Stimulated activated CD4-positive, alpha-beta T cell treated with anti-CD3 and anti-CD28 coated beads, Interleukin-2, amount 100 ng/mL, for 4 hours (primary cell): ENCODE measurements at regions not wholly inside any gene's neighbourhood (a gene's known extent, or its start where the extent isn't known, plus 50 kb on each side); places are given as distances from the start of the nearest gene placed in this dataset.

Source experiments
- DNase-seq: peaks from one replicate; pipeline ENCODE4 v3.0.0-alpha.2; 2020; ENCODE audit warnings: low read depth

DNA sequence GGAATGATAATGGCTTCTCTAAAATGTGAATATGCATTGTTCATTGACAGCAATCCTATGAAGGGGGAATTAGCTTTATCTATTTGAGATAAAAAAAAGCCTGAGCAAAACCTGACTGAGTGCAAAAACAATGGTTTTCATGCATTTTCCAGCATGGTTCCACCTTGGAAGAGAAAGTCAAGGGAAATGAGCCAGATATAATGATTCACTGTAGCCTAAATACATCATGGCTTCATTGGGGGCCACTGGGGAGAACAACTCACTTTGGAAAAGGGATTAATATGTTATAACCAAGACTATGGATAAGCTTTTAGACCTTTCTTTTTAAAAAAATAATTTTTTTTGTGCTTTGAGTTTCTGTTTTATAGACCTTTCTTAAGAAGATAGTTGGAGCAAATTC is 679.7 kb downstream of the NYAP2 start:
- no peak for DNase-seq

DNA sequence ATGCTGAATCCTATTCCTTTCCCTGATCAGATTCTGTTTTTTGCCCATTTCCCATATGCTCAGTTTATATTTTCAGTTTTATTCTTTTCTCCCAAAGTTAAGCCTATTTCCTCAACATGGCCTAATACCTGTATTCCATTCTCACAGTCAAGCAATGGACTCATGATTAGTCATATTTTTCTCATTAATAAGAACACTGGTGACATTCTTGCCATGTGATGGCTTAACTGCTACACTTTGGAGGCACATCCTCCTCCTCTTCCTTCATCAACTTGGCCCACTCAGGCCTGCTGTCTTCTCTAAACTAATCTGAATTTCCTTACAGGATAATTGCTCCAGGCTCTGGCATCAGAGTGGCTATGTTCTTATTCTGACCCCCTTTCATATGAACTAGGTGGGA is 679.2 kb downstream of the NYAP2 start:
- DNase-seq: no peak

DNA sequence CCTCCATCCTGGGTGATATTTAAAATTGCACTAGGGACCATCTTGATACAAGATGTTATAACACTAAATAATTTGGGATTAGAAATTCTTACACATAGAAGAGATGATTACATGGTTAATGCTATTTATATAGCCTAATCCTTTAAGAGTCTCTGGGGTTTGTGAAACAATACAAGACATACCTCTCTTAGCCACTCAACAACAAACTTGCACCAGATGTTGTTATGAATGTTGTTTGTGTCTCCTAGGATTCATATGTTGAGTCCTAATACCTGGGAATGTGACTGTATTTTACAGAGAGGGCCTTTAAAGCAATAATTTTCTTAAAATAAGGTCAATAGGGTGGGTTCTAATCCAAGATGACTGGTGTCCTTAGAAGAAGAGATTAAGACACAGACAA is 678.3 kb downstream of the NYAP2 start:
- no peak for DNase-seq

DNA sequence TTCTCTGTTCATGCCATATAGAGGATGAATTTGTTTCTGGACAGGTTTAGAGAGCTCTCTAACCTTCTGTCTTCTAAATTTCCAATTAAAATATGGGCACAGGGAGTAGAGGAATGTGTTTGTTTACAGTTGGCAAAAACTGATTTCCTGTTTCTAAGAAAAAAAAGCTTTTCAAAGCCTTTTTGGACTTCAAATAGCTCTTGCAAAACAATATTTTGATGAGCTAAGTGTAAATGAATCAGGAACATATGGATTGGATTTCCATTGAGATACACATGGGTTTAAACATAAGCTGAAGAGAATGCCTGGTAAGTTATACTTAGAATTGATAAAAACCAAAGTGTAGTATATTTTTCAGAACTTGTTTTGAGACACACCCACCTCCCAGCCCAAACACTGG is 677.5 kb downstream of the NYAP2 start:
- DNase-seq: no peak

DNA sequence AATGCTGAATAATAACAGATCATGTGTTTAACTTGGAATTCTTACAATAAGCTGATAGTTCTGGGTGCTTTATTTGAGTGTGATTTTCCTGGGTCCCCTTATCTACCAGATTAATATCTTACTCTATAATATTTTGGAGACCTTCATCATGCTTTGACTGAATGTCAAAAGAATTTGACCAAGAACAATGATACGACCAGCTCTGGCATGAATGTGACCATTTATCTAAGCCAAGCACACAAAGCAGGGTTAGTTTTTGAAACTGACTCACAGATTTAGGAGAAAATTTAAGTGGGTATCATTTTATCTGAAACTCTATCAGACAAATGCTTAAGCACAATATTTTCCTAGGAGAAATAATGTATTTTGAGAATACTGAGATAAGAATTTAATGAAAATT is 677.0 kb downstream of the NYAP2 start:
- DNase-seq: no peak

DNA sequence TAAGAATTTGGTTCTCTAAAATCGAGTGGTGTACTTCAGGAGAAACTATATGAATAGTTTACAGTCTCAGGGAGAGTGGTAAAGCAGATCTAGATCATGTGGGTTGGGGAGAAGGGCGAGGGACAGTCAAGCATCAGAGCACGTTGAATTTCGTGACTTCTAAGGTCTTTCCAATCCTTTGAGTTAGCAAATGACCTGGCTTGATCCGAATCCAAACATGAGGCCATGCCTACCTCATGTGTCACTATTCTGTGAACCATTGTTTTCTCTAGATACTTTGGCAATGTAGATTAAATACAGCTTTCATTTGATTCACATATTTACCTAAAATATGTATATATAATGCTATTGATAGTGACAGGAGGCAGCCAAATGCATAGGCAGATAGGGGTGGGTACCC is 674.9 kb downstream of the NYAP2 start:
- no peak for DNase-seq

DNA sequence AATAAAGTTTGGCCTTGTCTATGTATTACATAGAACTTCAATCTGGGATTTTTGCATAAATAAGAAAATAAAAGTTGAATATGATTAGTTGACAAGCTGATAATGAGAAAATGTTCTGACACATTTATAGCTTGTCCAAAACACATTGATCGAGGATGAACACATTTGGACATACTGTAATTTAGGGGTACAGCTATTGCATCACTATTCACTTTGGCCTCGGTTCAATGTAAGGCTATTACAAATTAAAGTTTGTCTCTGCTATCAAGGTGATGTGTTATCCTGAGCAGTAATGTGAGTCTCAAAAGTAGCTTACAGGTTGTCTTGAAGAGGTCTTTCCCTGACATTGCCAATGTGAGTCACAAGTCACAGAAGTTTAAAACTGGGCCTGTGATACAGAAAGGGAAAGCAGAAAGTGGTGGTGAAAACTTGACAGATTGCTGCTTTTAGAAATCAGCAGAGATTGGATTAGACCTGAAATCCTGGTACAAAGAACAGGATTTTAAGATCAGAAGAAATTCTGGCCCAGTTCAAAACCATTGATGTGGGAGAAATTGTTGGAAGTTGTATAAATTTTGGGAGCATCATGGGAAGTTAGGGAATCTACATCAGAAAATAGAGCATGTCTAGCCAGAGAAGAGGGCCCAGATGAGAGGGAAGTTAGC is 674.1 kb downstream of the NYAP2 start:
- no peak for DNase-seq

DNA sequence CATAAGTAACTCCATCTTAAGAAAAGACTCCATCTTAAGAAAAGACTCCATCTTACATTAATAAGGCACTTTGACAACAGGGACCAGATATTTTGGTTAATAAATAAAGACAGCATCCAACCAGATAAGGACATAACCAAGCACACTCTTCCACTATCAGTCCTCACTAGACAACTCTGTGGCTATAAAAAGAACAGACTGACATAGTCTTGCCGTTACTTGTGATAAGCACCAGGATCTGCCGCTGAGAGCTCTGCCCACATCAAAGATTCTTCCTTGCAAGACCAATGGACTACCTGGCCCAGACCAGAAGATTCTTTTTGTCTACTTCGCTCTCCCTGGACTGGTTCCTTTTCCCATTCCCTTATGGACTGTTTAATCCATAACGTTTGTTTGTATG is 667.4 kb downstream of the NYAP2 start:
- no peak for DNase-seq

DNA sequence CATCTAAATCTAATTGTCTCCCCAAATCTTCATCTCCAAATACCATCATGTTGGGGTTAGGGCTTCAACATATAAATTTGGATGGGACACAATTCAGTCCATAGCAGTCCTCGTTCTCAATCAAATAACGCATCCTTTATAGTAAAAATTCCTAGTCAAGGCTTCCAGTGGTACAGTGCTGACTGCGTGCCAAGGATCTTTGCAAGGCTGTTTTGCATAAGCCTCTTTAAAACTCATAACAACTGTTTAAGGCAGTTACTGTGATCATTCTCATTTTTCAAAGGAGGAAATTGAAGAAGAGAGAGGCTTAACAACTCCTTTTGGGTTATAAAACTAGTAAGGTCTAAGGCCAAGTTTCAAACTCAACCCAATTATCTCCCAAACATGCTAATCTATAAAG is 666.9 kb downstream of the NYAP2 start:
- no peak for DNase-seq

DNA sequence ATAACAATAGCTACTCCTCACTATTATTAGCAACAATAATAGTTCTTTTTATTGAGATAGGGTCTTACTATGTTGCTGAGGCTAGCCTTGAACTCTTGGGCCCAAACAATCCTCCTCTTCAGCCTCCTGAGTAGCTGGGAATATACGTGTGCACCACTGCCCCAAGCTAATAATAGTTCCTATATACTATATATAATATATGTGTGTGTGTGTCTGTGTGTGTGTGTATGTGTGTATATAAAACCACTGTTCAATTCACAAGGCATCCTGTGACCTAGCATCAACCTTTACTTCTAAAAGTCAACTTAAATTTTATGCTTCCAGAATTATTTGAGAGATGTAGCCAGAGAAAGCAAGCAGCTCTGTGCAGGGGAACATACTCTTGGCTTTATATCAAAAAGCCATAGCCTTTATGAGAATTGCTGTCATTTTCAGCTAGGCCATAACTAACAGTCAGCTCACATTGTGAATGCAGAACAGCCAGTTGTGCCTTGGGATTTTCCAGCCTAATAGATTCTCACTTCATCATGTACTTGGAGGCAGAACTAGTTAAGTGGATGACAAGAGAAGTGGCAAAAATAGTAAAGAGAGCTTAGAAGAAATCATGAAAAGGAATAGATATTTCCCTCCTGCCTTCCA is 665.5 kb downstream of the NYAP2 start:
- DNase-seq: no peak

DNA sequence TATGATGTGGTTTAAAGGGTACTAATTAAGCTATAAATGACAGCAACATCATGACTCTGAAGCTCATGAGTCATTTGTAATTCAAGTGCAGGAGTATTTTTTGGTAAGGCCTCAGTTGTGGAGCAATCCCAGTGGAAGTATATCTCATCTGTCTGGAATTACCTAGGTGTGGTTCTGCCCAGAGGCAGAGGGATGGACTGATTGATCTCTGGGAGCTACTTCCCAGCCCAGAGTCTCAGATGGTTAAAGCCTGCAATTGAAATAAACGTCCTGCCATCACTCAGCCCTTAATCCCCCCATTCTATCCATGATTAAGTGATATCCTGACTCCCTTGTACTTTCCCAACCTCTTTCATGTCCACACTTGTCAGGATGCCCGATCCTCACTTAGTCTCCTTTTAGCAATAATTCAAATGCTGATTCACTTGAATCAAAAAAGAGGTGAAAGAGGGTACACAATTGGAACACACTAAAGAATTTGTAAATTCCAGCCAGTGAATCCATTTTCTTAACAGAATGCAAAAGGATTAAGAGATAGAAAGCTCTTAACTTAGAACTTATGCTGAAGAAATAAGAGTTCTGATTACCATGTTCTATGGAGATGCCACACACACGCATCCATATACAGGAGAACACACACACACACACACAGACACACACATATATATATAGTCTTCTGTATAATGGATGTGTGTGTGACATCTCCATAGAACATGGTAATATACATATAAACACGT is 664.4 kb downstream of the NYAP2 start:
- DNase-seq: no peak

DNA sequence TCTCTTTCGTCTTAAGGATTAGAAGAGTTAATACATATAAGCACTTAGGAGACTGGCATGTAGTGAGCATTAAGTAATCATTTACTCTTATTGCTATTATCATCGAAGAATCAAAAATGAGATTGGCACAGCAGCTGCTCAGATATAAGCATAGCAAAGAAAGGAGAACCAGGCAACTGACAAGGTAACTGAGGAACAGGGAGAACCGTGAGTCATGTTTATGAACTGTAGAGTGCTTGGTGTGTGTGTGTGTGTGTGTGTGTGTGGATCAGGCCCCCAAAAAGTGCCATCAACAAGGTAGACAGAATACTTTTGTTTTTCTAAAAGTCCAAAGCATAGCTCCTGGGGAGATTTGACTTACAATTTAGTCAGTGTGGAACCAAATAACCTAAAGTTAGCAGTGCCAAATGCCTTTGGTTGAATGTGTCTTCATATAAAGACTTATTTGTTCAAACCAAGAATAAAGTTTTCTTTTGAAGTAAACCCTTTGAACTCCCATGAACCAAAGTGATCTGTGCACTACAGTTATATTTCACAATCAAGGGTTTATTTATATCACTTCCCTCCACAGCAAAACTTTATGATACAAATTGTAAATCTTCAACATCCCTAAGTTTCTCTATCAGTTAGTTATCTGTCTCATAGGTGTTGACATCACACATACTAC is 660.6 kb downstream of the NYAP2 start:
- no peak for DNase-seq

DNA sequence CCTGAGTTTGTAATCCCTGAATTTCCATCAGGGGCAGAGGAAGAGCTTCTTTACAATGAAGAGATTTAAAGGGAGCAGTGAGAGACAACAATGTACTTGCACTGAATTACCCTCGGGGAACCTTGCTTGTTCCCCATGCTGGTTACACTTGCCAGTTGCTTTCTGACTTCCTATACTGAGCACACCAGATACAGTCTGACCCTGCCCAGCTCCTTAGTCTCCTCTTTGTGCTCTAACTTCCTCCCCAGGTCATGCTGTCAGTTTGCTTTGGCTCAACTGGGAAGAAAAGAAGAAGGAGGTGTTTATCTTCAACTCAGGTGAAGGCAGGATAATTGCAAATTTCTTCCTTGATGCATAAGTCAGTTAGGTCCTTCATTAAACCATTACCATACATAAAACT is 658.4 kb downstream of the NYAP2 start:
- no peak for DNase-seq

DNA sequence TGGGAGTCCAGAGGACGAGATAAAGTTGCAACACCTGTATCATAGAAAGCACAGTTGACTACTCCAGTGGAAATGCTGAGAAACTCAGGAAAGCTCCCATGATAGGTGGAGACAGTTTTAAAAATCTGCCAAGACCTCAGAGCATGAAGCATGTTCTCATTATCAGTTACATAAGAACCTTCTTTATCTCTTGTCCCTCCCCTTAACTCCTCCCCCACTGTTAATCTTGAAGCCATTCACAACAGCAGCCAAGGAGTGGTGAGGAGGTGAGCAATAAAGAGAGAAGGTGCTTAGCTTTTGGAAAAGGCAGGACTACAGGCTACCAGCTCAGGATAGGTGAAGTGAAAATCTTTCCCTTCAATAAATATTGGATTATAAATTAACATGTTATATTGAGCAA is 657.9 kb downstream of the NYAP2 start:
- DNase-seq: no peak

DNA sequence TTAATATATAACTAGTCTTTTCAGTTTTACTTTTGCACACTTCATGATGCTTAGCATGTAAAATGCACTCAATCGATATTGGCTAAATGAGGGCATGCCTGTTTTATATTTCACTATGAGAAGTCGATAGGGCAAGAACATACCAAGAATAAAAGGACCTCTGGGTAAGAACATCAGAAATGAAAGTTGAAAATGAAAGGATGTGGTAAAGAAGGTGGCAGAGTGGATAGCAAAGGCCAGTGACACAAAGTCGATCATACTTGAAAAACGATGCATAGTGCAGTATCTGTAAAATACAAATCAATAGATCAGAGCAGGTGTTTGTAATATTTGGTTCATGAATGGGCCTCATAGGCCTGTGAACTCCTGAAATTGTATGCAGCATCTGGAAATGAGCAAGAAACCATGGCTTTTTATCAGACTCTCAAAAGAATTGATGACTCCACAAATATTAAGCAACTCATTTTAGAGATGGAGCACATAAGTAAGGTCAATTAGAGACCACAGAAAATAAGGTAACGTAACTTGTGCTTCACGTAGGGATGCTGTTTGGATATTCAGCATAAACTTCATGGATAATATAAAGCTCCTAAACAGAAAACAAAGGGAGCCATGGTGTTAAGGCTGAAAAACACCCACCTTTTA is 653.4 kb downstream of the NYAP2 start:
- DNase-seq: no peak

DNA sequence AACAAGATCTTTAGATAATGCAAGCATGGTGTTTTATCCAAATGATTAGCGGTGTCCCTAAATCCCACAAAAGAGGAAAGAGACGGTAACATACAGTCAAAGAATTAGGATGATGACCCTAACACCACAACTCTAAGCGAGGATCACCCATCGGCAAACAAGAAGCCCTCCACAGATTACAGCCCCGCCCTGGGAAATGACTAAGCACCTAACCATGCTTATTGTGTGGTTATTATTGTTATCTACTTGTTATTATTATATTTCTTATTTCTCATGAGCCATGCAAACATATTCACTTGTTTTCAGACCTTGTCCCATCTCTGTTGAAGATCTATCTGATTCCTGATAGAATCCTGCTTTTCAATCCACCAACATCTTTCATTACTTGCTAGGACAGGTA is 651.3 kb downstream of the NYAP2 start:
- DNase-seq: no peak

DNA sequence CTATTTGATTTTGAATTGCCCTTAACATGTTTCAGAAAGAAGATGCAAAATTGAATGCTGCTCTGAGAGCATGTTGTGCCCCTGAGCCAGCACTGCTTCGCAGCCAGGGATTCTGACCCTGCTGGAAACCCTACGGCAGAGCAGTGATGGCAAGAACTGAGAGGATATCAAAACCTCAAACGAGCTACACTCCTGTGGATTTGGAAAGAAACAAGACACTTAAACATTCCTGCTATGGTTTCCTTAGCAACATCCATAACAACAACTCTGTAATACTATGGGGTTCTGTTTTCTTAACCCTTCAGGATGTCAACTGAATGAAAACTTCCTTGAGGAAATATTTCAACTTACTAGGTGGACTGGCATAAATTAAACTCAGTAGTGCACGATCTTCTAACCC is 649.1 kb downstream of the NYAP2 start:
- no peak for DNase-seq

DNA sequence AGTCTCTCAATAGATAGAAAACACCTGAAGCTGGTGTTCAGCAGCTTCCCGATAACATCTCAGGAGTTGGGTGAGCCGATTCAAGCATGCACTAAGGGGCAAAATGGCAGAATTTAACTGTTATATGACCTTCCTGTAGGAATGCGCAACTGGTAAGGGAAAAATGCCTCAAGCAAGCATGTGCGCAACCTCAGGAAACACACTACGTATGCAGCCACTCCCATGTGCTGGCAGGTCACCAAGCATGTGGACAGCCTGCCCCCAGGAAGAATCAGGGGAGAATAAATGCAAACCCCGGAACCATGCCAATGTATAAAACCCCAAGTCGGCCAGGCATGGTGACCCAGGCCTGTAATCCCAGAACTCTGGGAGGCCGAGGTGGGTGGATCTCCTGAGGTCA is 645.6 kb downstream of the NYAP2 start:
- no peak for DNase-seq

DNA sequence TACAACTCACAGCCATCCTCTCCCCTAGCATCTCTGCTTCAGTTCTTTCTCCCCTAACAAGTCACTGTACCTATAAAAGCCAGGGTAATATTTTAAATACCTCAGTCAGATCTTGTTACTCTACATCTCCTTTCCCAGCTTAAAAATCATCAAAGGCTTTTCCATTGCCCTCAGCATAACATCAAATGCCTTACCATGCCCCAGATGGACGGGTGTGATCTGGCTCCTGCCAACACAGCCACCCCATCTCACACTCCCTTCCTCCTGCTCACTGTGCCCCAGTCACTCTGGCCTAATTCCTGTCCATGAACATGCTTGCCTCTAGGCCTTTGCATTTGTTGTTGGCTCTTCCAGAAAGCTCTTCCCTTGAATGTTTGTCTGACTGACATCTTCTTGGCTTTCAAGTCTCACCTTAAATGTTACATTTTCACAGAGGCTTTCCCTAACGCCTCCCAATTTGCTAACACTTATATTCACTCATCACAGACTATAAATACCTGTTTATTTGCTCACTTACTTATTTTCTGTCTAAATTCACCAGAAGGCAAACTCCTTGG is 640.9 kb downstream of the NYAP2 start:
- DNase-seq: no peak

DNA sequence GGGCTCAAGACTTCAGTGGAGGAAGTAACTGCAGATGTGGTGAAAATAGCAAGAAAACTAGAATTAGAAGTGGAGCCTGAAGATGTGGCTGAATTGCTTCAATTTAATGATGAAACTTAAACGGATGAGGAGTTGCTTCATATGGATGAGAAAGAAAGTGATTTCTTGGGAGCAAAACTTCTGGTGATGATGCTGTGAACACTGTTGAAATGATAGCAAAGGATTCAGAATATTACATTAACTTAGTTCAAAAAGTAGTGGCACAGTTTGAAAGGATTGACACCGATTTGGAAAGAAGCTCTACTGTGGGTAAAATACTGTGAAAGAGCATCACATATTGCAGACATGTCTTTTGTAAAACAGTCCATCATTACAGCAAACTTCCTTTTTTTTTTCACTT is 638.0 kb downstream of the NYAP2 start:
- no peak for DNase-seq

DNA sequence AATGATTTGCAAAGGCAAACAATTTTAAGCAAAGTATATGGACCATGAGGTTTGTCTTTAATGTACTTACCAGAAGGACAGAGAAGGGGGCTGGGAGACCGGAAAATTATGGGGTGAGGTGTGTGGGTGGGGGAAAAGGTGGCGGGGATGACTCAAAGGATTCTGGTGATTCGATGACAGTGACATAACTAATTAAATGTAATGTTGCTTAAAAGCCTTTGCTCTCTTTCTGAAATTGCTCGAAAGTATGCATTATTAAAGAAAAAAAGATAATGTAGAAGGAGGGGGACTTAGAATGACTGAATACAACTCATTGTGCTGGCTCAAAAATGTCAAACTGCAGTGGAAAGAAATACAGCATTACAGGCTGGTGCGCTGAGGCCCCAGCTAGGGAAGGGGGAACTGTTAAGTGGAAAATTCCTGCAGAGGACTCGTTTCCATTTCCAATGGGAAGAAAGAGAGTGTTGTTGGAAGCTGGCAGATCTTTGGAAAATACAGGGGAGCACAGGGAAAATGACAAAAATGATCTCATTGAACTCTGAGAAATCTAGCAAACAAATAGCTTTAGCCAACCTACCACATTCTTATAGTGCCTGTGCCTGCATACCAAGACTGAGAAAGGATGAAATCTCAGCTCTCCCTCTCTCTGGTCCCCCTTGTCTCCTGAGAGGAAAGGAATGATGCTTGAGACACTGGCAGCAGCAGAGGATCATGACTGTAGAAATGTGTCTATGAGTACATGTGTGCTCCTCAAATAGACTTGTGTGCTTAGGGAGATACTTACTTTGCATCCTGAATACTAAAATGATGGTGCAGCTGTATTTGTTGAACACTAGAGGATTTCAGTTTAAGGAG is 632.4 kb downstream of the NYAP2 start:
- peak; percentile 28 for DNase-seq
